Osteocyte (in vitro differentiated cells): ENCODE measurements at regions not wholly inside any gene's neighbourhood (a gene's known extent, or its start where the extent isn't known, plus 50 kb on each side); places are given as distances from the start of the nearest gene placed in this dataset.

Source experiments
- DNase-seq: peaks from one replicate; pipeline ENCODE4 v3.0.0; 2021; ENCODE audit warnings: mixed read lengths; ENCODE audit not compliant: unreplicated experiment; ENCODE audit errors: extremely low spot score
- H3K27ac Mint-ChIP-seq: one replicate; pipeline ENCODE4 v1.8.0; 2021; ENCODE audit warnings: mild to moderate bottlenecking, mixed read lengths; ENCODE audit not compliant: unreplicated experiment
- H3K27me3 Mint-ChIP-seq: one replicate; pipeline ENCODE4 v1.8.0; 2021; ENCODE audit warnings: mixed read lengths; ENCODE audit not compliant: unreplicated experiment
- H3K36me3 Mint-ChIP-seq: one replicate; pipeline ENCODE4 v1.8.0; 2021; ENCODE audit warnings: mixed read lengths; ENCODE audit not compliant: unreplicated experiment
- H3K4me1 Mint-ChIP-seq: one replicate; pipeline ENCODE4 v1.8.0; 2021; ENCODE audit warnings: mixed read lengths; ENCODE audit not compliant: unreplicated experiment
- H3K4me3 Mint-ChIP-seq: one replicate; pipeline ENCODE4 v1.8.0; 2021; ENCODE audit warnings: mild to moderate bottlenecking, moderate library complexity, mixed read lengths; ENCODE audit not compliant: unreplicated experiment
- H3K9me3 Mint-ChIP-seq: one replicate; pipeline ENCODE4 v1.8.0; 2021; ENCODE audit warnings: mixed read lengths; ENCODE audit not compliant: unreplicated experiment
- TF ChIP-seq, protein P1 (sequence below): fragments of 200-600 bp; sonication (generic); IDR thresholded peaks from 2 replicates; pipeline ENCODE4 v1.5.0; 2021; ENCODE audit warnings: antibody characterized with exemption, mild to moderate bottlenecking, moderate library complexity

- Mint-ChIP-seq H3K36me3 (no peaks in the 10 kb centered on the region), H3K27ac (no peak overlapping the region), H3K4me3 (no peak overlapping the region), H3K9me3 (peaks cover 3% of the 10 kb centered on the region), H3K27me3 (peaks cover 5% of the 10 kb centered on the region), H3K4me1 (peaks cover 10% of the 10 kb centered on the region)
- TF ChIP-seq, protein P1, sequence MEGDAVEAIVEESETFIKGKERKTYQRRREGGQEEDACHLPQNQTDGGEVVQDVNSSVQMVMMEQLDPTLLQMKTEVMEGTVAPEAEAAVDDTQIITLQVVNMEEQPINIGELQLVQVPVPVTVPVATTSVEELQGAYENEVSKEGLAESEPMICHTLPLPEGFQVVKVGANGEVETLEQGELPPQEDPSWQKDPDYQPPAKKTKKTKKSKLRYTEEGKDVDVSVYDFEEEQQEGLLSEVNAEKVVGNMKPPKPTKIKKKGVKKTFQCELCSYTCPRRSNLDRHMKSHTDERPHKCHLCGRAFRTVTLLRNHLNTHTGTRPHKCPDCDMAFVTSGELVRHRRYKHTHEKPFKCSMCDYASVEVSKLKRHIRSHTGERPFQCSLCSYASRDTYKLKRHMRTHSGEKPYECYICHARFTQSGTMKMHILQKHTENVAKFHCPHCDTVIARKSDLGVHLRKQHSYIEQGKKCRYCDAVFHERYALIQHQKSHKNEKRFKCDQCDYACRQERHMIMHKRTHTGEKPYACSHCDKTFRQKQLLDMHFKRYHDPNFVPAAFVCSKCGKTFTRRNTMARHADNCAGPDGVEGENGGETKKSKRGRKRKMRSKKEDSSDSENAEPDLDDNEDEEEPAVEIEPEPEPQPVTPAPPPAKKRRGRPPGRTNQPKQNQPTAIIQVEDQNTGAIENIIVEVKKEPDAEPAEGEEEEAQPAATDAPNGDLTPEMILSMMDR: no peak
- DNase-seq: no peak
Observed at GRCh38 chr3:194935632-194936470, 250.2 kb downstream of the FAM43A start.

DNA sequence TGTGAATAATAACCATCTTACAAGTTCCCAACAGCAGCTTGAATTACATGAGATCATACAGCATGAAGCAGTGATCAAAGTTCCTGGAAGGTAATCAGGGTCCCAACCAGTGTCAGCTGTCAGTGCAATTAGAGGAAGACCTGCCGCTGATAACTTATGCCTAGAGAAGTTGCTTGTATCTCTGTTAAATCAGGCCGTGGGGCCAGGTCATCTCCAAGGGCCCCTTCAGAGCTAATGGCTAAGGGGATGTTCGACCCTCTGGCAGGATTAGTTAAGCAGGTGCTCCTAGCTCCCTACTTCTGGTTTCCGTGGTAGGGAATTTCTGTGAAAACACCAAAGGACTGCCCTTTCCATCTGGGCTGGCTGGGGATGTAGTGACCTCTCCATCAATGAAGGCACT, 251.0 kb downstream of the FAM43A start:
- Mint-ChIP-seq H3K36me3 (no peaks in the 10 kb centered on the region), H3K27me3 (peaks cover 5% of the 10 kb centered on the region), H3K27ac (no peak overlapping the region), H3K9me3 (peaks cover 3% of the 10 kb centered on the region), H3K4me1 (peaks cover 2% of the 10 kb centered on the region), H3K4me3 (no peak overlapping the region)
- DNase-seq: peak; percentile 54
- TF ChIP-seq, protein P1: no peak

DNA sequence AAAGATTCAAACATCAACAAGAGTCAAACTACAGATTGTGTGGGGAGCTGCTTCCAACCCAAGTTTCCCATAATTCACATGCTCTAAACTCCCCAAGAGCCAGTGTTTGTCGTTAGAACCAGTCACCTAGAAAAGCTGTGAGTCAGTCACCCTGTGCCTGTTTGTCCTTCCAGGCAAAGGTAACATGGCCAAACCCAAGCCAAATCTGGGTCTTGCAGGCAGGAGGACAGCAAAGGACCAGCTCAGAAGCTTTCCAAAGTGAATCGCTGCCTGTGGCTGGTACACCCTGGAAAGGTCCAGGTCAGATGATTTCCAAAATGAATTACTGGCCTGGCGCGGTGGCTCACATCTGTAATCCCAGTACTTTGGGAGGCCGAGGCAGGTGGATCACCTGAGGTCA, 251.5 kb downstream of the FAM43A start:
- Mint-ChIP-seq H3K4me3 (no peak overlapping the region), H3K36me3 (no peaks in the 10 kb centered on the region), H3K27ac (no peak overlapping the region), H3K27me3 (peaks cover 5% of the 10 kb centered on the region), H3K9me3 (peaks cover 3% of the 10 kb centered on the region), H3K4me1 (peaks cover under 1% of the 10 kb centered on the region)
- peak; percentile 49 for DNase-seq
- TF ChIP-seq, protein P1: no peak

GRCh38 chr3:194937882-194938321, 252.2 kb downstream of the FAM43A start:
- TF ChIP-seq, protein P1: no peak
- Mint-ChIP-seq H3K36me3 (no peaks in the 10 kb centered on the region), H3K27me3 (peaks cover 5% of the 10 kb centered on the region), H3K9me3 (peaks cover 3% of the 10 kb centered on the region), H3K4me1 (no peaks in the 10 kb centered on the region), H3K27ac (no peak overlapping the region), H3K4me3 (no peak overlapping the region)
- peak; percentile 69 for DNase-seq

- H3K27me3 Mint-ChIP-seq: peaks cover 3% of the 10 kb centered on the region
- DNase-seq: no peak
- H3K27ac Mint-ChIP-seq: no peak overlapping the region
- TF ChIP-seq, protein P1: no peak
- no peaks in the 10 kb centered on the region for H3K36me3 Mint-ChIP-seq
- no peaks in the 10 kb centered on the region for H3K4me1 Mint-ChIP-seq
- H3K9me3 Mint-ChIP-seq: no peaks in the 10 kb centered on the region
- H3K4me3 Mint-ChIP-seq: no peak overlapping the region
Observed at GRCh38 chr3:194938845-194939531, 253.3 kb downstream of the FAM43A start.
